IMR-90 (cell line): ENCODE measurements at regions not wholly inside any gene's neighbourhood (a gene's known extent, or its start where the extent isn't known, plus 50 kb on each side); places are given as distances from the start of the nearest gene placed in this dataset.

ENCODE experiments used
- ATAC-seq: fragments of 200-7000 bp; cut with Tn5 transposase; 2 replicates; pipeline ENCODE4 v1.9.1; 2020; ENCODE audit warnings: low read depth, mild to moderate bottlenecking, moderate library complexity
- BruUV-seq: library from RNA; stranded (reverse); fragments of 400-500 nt; replicated peaks from 2 replicates; lab custom pipeline; 2021; lab: Mats Ljungman, UMichigan
- CTCF ChIA-PET: fragments of 300-600 bp; formaldehyde crosslinking; extraction: SDS; loops from one replicate; lab custom pipeline; 2021; ENCODE audit warnings: antibody characterized with exemption; lab: Yijun Ruan, JAX
- POLR2A ChIA-PET: fragments of 300-600 bp; sonication (Branson Sonifier 250); formaldehyde crosslinking; loops from one replicate; lab custom pipeline; 2022; ENCODE audit warnings: antibody characterized with exemption; ENCODE audit not compliant: unreplicated experiment; lab: Charles Lee
- DNase-seq: peaks from one replicate; pipeline ENCODE4 v3.0.0; 2013
- H2AFZ ChIP-seq: replicated peaks from 2 replicates; pipeline ENCODE3; 2013; ENCODE audit warnings: low read length, mild to moderate bottlenecking; ENCODE audit not compliant: poor library complexity
- H2AK5ac ChIP-seq: 2 replicates; pipeline ENCODE4 v1.6.1; 2013; ENCODE audit warnings: low read depth, low read length, inconsistent platforms
- H2AK9ac ChIP-seq: replicated peaks from 2 replicates; pipeline ENCODE3; 2013; ENCODE audit warnings: mild to moderate bottlenecking, low read depth, low read length, moderate library complexity; ENCODE audit not compliant: poor library complexity
- H2BK120ac ChIP-seq: 2 replicates; pipeline ENCODE4 v1.6.1; 2013; ENCODE audit warnings: low read depth, low read length, inconsistent platforms
- H2BK15ac ChIP-seq: 3 replicates; pipeline ENCODE4 v1.6.1; 2013; ENCODE audit warnings: low read depth, low read length, inconsistent platforms
- H2BK20ac ChIP-seq: 2 replicates; pipeline ENCODE4 v1.6.1; 2013; ENCODE audit warnings: low read depth, mild to moderate bottlenecking, inconsistent platforms, low read length, moderate library complexity
- H2BK5ac ChIP-seq: 2 replicates; pipeline ENCODE4 v1.6.1; 2013; ENCODE audit warnings: mild to moderate bottlenecking, low read depth, low read length, inconsistent platforms; ENCODE audit not compliant: poor library complexity, severe bottlenecking
- H3K14ac ChIP-seq: replicated peaks from 2 replicates; pipeline ENCODE4 v1.6.1; 2013; ENCODE audit warnings: low read depth, low read length, inconsistent platforms
- H3K18ac ChIP-seq: 2 replicates; pipeline ENCODE4 v1.6.1; 2013; ENCODE audit warnings: low read depth, low read length, control low read depth
- H3K23ac ChIP-seq: 2 replicates; pipeline ENCODE4 v1.6.1; 2013; ENCODE audit warnings: low read depth, low read length, inconsistent platforms
- H3K27ac ChIP-seq: 2 replicates; pipeline ENCODE4 v1.5.1; 2013; ENCODE audit warnings: mild to moderate bottlenecking, control low read depth, low read length; ENCODE audit not compliant: insufficient read depth
- H3K27me3 ChIP-seq: 2 replicates; pipeline ENCODE4 v1.6.1; 2013; ENCODE audit warnings: low read length; ENCODE audit not compliant: control insufficient read depth, insufficient read depth
- H3K36me3 ChIP-seq: 2 replicates; pipeline ENCODE4 v1.6.1; 2013; ENCODE audit warnings: low read length, mixed read lengths; ENCODE audit not compliant: control insufficient read depth, insufficient read depth
- H3K4ac ChIP-seq: 2 replicates; pipeline ENCODE4 v1.6.1; 2013; ENCODE audit warnings: low read depth, low read length, inconsistent platforms
- H3K4me1 ChIP-seq: 2 replicates; pipeline ENCODE4 v1.6.1; 2013; ENCODE audit warnings: low read length, mixed read lengths; ENCODE audit not compliant: control insufficient read depth, insufficient read depth
- H3K4me2 ChIP-seq: 2 replicates; pipeline ENCODE4 v1.6.1; 2013; ENCODE audit warnings: low read depth, mild to moderate bottlenecking, control low read depth, low read length, moderate library complexity
- H3K4me3 ChIP-seq: 2 replicates; pipeline ENCODE4 v1.5.1; 2013; ENCODE audit warnings: low read depth, mild to moderate bottlenecking, control low read depth, low read length, moderate library complexity; ENCODE audit not compliant: insufficient read depth
- H3K56ac ChIP-seq: 2 replicates; pipeline ENCODE4 v1.6.1; 2013; ENCODE audit warnings: low read length, inconsistent platforms; ENCODE audit not compliant: insufficient read depth; ENCODE audit errors: extremely low read depth
- H3K79me1 ChIP-seq, 2 experiments: 2 replicates each; pipeline ENCODE4 v1.6.1; 2013; ENCODE audit warnings: low read length in 2 of 2, inconsistent platforms in 1 of 2, low read depth in 1 of 2
- H3K9ac ChIP-seq: 2 replicates; pipeline ENCODE4 v1.6.1; 2013; ENCODE audit warnings: low read depth, low read length, control low read depth
- H3K9me1 ChIP-seq: 2 replicates; pipeline ENCODE4 v1.6.1; 2013; ENCODE audit warnings: low read length, inconsistent platforms; ENCODE audit not compliant: insufficient read depth
- H3K9me3 ChIP-seq: 2 replicates; pipeline ENCODE4 v1.6.1; 2013; ENCODE audit warnings: low read length; ENCODE audit not compliant: control insufficient read depth, insufficient read depth
- H4K20me1 ChIP-seq: 2 replicates; pipeline ENCODE4 v1.6.1; 2013; ENCODE audit warnings: low read length, inconsistent platforms; ENCODE audit not compliant: insufficient read depth
- H4K5ac ChIP-seq: 2 replicates; pipeline ENCODE4 v1.6.1; 2013; ENCODE audit warnings: mild to moderate bottlenecking, low read depth, low read length, control low read depth
- H4K8ac ChIP-seq, 2 experiments: 2 replicates each; pipeline ENCODE4 v1.6.1; 2013; ENCODE audit warnings: low read depth in 2 of 2, low read length in 2 of 2, control low read depth in 1 of 2, inconsistent platforms in 1 of 2
- H4K91ac ChIP-seq: 2 replicates; pipeline ENCODE4 v1.6.1; 2013; ENCODE audit warnings: low read depth, low read length, inconsistent platforms; ENCODE audit not compliant: insufficient read depth
- BHLHE40 ChIP-seq: fragments of 150-350 bp; IDR thresholded peaks from 2 replicates; pipeline ENCODE4 v1.6.1; 2016; ENCODE audit warnings: mild to moderate bottlenecking, low read depth, low read length
- CEBPB ChIP-seq: IDR thresholded peaks from 2 replicates; pipeline ENCODE4 v1.6.1; 2012; ENCODE audit warnings: low read depth, low read length, improper control_type of control experiment
- CHD1 ChIP-seq: IDR thresholded peaks from 2 replicates; pipeline ENCODE4 v1.6.1; 2012; ENCODE audit warnings: low read depth, low read length, improper control_type of control experiment
- CTCF ChIP-seq: conservative IDR thresholded peaks from 2 replicates; pipeline ENCODE4 v1.5.1; 2012; ENCODE audit warnings: mild to moderate bottlenecking, low read depth, low read length, improper control_type of control experiment
- FOS ChIP-seq: fragments of 150-350 bp; IDR thresholded peaks from 2 replicates; pipeline ENCODE4 v1.6.1; 2016; ENCODE audit warnings: low read depth, low read length
- MAFK ChIP-seq: IDR thresholded peaks from 2 replicates; pipeline ENCODE4 v1.6.1; 2012; ENCODE audit warnings: low read depth, low read length, improper control_type of control experiment
- MAZ ChIP-seq: IDR thresholded peaks from 2 replicates; pipeline ENCODE4 v1.6.1; 2012; ENCODE audit warnings: low read depth, mild to moderate bottlenecking, low read length, improper control_type of control experiment, moderate library complexity, borderline replicate concordance
- MXI1 ChIP-seq: IDR thresholded peaks from 2 replicates; pipeline ENCODE4 v1.6.1; 2012; ENCODE audit warnings: low read depth, mild to moderate bottlenecking, low read length, moderate library complexity, borderline replicate concordance
- NFE2L2 ChIP-seq: fragments of 150-350 bp; IDR thresholded peaks from 2 replicates; pipeline ENCODE4 v1.6.1; 2016; ENCODE audit warnings: low read depth, mild to moderate bottlenecking, low read length
- POLR2A ChIP-seq: IDR thresholded peaks from 2 replicates; pipeline ENCODE4 v1.6.1; 2012; ENCODE audit warnings: mild to moderate bottlenecking, low read depth, low read length
- RAD21 ChIP-seq: IDR thresholded peaks from 2 replicates; pipeline ENCODE4 v1.6.1; 2012; ENCODE audit warnings: low read length, improper control_type of control experiment
- RCOR1 ChIP-seq: IDR thresholded peaks from 2 replicates; pipeline ENCODE4 v1.6.1; 2012; ENCODE audit warnings: mild to moderate bottlenecking, low read length, improper control_type of control experiment; ENCODE audit not compliant: insufficient replicate concordance
- RFX5 ChIP-seq: IDR thresholded peaks from 2 replicates; pipeline ENCODE4 v1.8.0; 2012; ENCODE audit warnings: low read depth, mild to moderate bottlenecking, low read length, moderate library complexity
- SMC3 ChIP-seq: fragments of 150-350 bp; IDR thresholded peaks from 2 replicates; pipeline ENCODE4 v1.6.1; 2016; ENCODE audit warnings: low read depth, mild to moderate bottlenecking, antibody characterized with exemption, low read length, moderate library complexity
- WGBS, 2 experiments: methylation state at CpG; one replicate each; pipeline versions ENCODE4 v1.1.5 to v1.1.7; 2013; ENCODE audit warnings: missing lambda C conversion rate in 2 of 2; ENCODE audit not compliant: insufficient read length in 1 of 2; ENCODE audit errors: extremely low coverage in 2 of 2; 5-methylcytosine and 5-hydroxymethylcytosine counted together
- dilution Hi-C: fragments of 300-500 bp; cut with HindIII; formaldehyde crosslinking; loops from one replicate; pipeline ENCODE4 v1.14.3; 2018; ENCODE audit warnings: low sequenced_read_pairs; ENCODE audit not compliant: unreplicated experiment
- in situ Hi-C: fragments of 300-500 bp; cut with MboI; formaldehyde crosslinking; loops from 3 replicates; pipeline ENCODE4 v1.14.3; 2019; ENCODE audit warnings: low sequenced_read_pairs, inconsistent platforms, mixed read lengths
- intact Hi-C: fragments of 100-400 bp; cut with micrococcal nuclease; formaldehyde crosslinking; loops from 2 replicates; pipeline ENCODE4 v1.10.0; 2022
- TF ChIP-seq, protein P1 (sequence below): fragments of 150-350 bp; IDR thresholded peaks from 2 replicates; pipeline ENCODE4 v1.6.1; 2017; ENCODE audit warnings: mild to moderate bottlenecking, antibody characterized with exemption, low read length, low read depth
- TF ChIP-seq, protein P2 (sequence below): fragments of 150-350 bp; IDR thresholded peaks from 2 replicates; pipeline ENCODE4 v1.6.1; 2016; ENCODE audit warnings: low read depth, mild to moderate bottlenecking, low read length, moderate library complexity, borderline replicate concordance

DNA sequence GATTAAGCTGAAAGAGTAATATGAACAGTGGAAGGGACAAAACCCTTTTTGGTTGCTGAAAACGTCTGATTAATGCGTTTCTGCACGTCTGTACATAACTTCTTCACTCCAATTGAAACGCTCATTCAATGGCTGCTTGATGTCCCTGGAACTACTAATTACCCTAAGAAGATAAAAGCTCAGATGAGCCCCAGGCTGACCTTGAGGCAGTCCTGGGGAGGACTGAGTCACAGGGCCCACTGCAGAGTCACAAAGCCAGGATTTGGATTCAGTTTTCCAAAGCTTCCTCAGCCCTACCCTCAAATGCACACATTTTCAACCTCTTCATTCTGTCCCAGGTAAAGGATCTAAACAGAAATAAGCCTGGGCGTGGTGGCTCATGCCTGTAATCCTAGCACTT, 75.0 kb upstream of the FLT1 start:
- 50% methylated on average over 1 of the region's 5 CpGs; no CpG with 5 or more reads in 1 of the 2 experiments for WGBS, 2 experiments
- no peak overlapping the region for H2BK20ac ChIP-seq
- no peak for DNase-seq
- H2AFZ ChIP-seq = peak overlapping the region; percentile 26
- H4K8ac ChIP-seq = no peak overlapping the region; a peak in 1 of 4 replicates
- H2AK9ac ChIP-seq = no peak overlapping the region
- H3K4me1 ChIP-seq = peaks cover 12% of the 10 kb centered on the region
- TF ChIP-seq FOS (no peak), RCOR1 (no peak), RAD21 (no peak), MXI1 (no peak), MAZ (no peak), CHD1 (no peak), BHLHE40 (no peak), CTCF (no peak), SMC3 (no peak), POLR2A (no peak), NFE2L2 (no peak), MAFK (no peak), RFX5 (no peak), CEBPB (no peak)
- TF ChIP-seq, protein P1, sequence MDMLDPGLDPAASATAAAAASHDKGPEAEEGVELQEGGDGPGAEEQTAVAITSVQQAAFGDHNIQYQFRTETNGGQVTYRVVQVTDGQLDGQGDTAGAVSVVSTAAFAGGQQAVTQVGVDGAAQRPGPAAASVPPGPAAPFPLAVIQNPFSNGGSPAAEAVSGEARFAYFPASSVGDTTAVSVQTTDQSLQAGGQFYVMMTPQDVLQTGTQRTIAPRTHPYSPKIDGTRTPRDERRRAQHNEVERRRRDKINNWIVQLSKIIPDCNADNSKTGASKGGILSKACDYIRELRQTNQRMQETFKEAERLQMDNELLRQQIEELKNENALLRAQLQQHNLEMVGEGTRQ = no peak
- TF ChIP-seq, protein P2, sequence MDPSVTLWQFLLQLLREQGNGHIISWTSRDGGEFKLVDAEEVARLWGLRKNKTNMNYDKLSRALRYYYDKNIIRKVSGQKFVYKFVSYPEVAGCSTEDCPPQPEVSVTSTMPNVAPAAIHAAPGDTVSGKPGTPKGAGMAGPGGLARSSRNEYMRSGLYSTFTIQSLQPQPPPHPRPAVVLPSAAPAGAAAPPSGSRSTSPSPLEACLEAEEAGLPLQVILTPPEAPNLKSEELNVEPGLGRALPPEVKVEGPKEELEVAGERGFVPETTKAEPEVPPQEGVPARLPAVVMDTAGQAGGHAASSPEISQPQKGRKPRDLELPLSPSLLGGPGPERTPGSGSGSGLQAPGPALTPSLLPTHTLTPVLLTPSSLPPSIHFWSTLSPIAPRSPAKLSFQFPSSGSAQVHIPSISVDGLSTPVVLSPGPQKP = no peak
- no peak overlapping the region for H3K27ac ChIP-seq
- no peaks in the 10 kb centered on the region for H3K79me1 ChIP-seq
- H3K4me3 ChIP-seq = no peak overlapping the region
- H2BK120ac ChIP-seq = no peak overlapping the region; the same call in 1 of the 2 replicates
- no peak overlapping the region for H2BK5ac ChIP-seq
- intact Hi-C loops = no loop called here
- H2AK5ac ChIP-seq = no peak overlapping the region
- no peak overlapping the region for H2BK15ac ChIP-seq
- no peaks in the 10 kb centered on the region for H3K27me3 ChIP-seq
- ChIA-PET POLR2A (no interaction called here), CTCF (no interaction called here)
- no peak overlapping the region for H4K5ac ChIP-seq
- H4K20me1 ChIP-seq = no peaks in the 10 kb centered on the region
- H3K23ac ChIP-seq = no peak overlapping the region
- no peak overlapping the region for H3K56ac ChIP-seq
- no TSS peak for BruUV-seq
- dilution Hi-C loops = no loop called here
- in situ Hi-C loops = no loop called here
- no peak overlapping the region for H3K14ac ChIP-seq
- no peak overlapping the region for H3K4ac ChIP-seq
- H3K9ac ChIP-seq = no peak overlapping the region
- no peaks in the 10 kb centered on the region for H3K36me3 ChIP-seq
- no peaks in the 10 kb centered on the region for H3K9me3 ChIP-seq
- no peak overlapping the region for H3K18ac ChIP-seq
- H3K4me2 ChIP-seq = no peak overlapping the region
- H3K9me1 ChIP-seq = 0 out of 2 replicates have a peak, but pooled peaks cover 5% of the 10 kb centered on the region
- no peak for ATAC-seq
- H4K91ac ChIP-seq = no peak overlapping the region
